Heart right ventricle (tissue), 16 donors: ENCODE measurements at regions not wholly inside any gene's neighbourhood (a gene's known extent, or its start where the extent isn't known, plus 50 kb on each side); places are given as distances from the start of the nearest gene placed in this dataset.

ENCODE experiments used
- ATAC-seq, 8 donors: fragments of 200-7000 bp; cut with Tn5 transposase; one replicate each; pipeline ENCODE4 v1.9.1; 2020; ENCODE audit warnings: mild to moderate bottlenecking in 8 of 8, moderate library complexity in 8 of 8, moderate number of reproducible peaks in 1 of 8
- DNase-seq, 2 donors: peaks; one replicate each; pipeline ENCODE4 v3.0.0-alpha.2; 2020
- H3K27ac ChIP-seq, 10 donors: fragments of 200-600 bp; sonication (generic) in 2 of 10; one replicate each; pipeline versions ENCODE4 v1.5.0 to v1.8.0; 2020 to 2022; ENCODE audit warnings: mild to moderate bottlenecking in 3 of 10
- H3K27me3 ChIP-seq, 7 donors: fragments of 200-600 bp; one replicate each; pipeline ENCODE4 v1.8.0; 2021 to 2022; ENCODE audit warnings: mild to moderate bottlenecking in 2 of 7
- H3K36me3 ChIP-seq, 9 donors: fragments of 200-600 bp; sonication (generic) in 1 of 9; one replicate each; pipeline versions ENCODE4 v1.5.0 to v1.8.0; 2020 to 2022; ENCODE audit warnings: mild to moderate bottlenecking in 2 of 9
- H3K4me1 ChIP-seq, 9 donors: fragments of 200-600 bp; sonication (generic) in 1 of 9; one replicate each; pipeline versions ENCODE4 v1.5.0 to v1.8.0; 2020 to 2022; ENCODE audit warnings: mild to moderate bottlenecking in 4 of 9
- H3K4me3 ChIP-seq, 10 donors: fragments of 200-600 bp; sonication (generic) in 2 of 10; one replicate each; pipeline versions ENCODE4 v1.5.0 to v1.8.0; 2020 to 2022; ENCODE audit warnings: mild to moderate bottlenecking in 7 of 10, moderate library complexity in 2 of 10
- H3K9me3 ChIP-seq, 11 donors: fragments of 200-600 bp in 10 of 11; sonication (generic) in 2 of 11; one replicate each; pipeline versions ENCODE4 v1.5.0 to v1.8.0; 2013 to 2022; ENCODE audit warnings: mild to moderate bottlenecking in 2 of 11, control low read depth in 1 of 11, moderate library complexity in 1 of 11
- WGBS, 2 donors: extraction: QIAGEN DNeasy Blood & Tissue Kit; methylation state at CpG; one replicate each; pipeline ENCODE4 v1.1.7; 2013; ENCODE audit warnings: inconsistent platforms in 1 of 2; 5-methylcytosine and 5-hydroxymethylcytosine counted together
- intact Hi-C, 10 donors: fragments of 100-400 bp; cut with DNase I; formaldehyde crosslinking; loops; one replicate each; pipeline versions ENCODE4 v1.11.1 to v1.14.2; 2022
- TF ChIP-seq, protein P1 (sequence below), 9 donors: fragments of 200-600 bp; sonication (generic) in 2 of 9; IDR thresholded peaks; one replicate each; pipeline versions ENCODE4 v1.5.0 to v1.8.0; 2021 to 2022; ENCODE audit warnings: antibody characterized with exemption in 9 of 9, mild to moderate bottlenecking in 5 of 9, moderate library complexity in 1 of 9
- donor health status: Arrhythmogenic right ventricular cardiomyopathy.
- donor health status: ischemic (EF 13 %, LVEDD 7.1; RV severe dilation, severe dysfunction).
- donor health status: healthy with polysubstance abuse.
- donor health status: DM: no; HTN: yes; CAD: no.
- donor health status: DM: no; HTN: no; CAD: no.
- donor health status: ischemic (EF 25% LVEDD 6.9; RV normal size, moderate dysfunction).
- donor health status: ischemic (EF 25% LVEDD 5.7; RV mildly dilated, moderate dysfunction).
- donor health status: healthy.
- donor health status: DM: yes; HTN: yes; CAD: no.
- donor health status: Ischemic cardiomyopathy.
- donor health status: ischemic (EF 35%, LVEDD 5.7; RV mildly dilated, moderate dysfunction).
- donor health status: nonischemic (EF 11% LVEDD 7.7; RV severe dilation, severe dysfunction).
- donor health status: DM: yes; HTN: yes; CAD: no.
- donor health status: PGD.
- donor health status: ischemic (EF 29% LVEDD 5.4; RV normal size, mild dysfunction).
- donor health status: nonischemic (EF 23%, LVEDD 6.1; RV moderate dilation, normal function).

DNA sequence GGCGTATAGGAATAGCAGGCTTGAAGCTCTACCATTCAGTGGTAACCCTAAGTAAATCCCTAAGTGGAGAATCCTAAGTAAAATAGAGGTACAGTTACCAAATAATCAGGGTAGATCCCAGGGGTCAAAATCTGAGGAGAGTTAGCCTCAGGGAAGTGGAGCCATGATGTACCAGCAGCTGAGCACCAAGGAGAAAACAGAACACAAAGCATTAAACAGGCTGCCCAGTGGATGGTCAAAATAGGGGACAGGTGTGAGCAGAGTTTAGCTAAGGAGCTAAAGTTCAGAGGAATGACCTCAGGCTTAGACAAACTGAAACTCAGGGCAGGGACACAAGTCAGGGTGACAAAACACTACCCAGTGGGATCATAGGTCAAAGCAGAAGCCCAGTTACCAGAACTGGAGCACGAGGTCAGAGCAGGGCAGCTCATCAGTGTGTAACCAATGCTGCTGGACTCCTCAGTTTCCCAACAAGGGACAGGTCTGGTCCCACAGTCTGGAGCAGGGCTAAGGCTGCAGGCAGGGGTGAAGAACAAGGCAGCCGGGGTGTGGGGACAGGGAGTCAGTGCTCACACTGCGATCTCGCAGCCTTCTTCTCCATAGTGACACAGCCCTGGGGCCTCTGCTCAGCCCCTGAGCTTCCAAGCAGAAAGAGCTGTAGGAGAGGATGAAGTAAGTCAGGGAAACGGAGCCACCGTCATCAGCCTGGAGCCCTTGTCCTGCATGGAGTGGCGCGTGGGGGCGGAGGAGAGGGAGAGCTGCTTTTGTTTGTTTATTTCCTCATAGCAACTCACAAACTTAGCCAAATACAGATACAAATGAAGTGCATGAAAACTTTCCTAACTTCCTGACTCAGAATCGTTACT, 264.0 kb downstream of the MREG start:
- no peaks in the 10 kb centered on the region for H3K9me3 ChIP-seq
- DNase-seq: peak; percentile 63 to 82
- no peaks in the 10 kb centered on the region for H3K36me3 ChIP-seq
- intact Hi-C loops: no loop called here
- H3K27ac ChIP-seq: peak overlapping the region in 8 of 10 donors; percentile 22 to 84 (median 54)
- TF ChIP-seq, protein P1, sequence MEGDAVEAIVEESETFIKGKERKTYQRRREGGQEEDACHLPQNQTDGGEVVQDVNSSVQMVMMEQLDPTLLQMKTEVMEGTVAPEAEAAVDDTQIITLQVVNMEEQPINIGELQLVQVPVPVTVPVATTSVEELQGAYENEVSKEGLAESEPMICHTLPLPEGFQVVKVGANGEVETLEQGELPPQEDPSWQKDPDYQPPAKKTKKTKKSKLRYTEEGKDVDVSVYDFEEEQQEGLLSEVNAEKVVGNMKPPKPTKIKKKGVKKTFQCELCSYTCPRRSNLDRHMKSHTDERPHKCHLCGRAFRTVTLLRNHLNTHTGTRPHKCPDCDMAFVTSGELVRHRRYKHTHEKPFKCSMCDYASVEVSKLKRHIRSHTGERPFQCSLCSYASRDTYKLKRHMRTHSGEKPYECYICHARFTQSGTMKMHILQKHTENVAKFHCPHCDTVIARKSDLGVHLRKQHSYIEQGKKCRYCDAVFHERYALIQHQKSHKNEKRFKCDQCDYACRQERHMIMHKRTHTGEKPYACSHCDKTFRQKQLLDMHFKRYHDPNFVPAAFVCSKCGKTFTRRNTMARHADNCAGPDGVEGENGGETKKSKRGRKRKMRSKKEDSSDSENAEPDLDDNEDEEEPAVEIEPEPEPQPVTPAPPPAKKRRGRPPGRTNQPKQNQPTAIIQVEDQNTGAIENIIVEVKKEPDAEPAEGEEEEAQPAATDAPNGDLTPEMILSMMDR (IDR thresholded peaks at IDR 0.05): no peak
- H3K4me1 ChIP-seq: peaks cover 5 to 59% (median 17%) of the 10 kb centered on the region in 9 donors
- 50 to 66% methylated on average over 11 of the region's 11 CpGs for WGBS, 2 donors
- ATAC-seq: peak; percentile 75 to 91 (median 88)
- no peak overlapping the region for H3K4me3 ChIP-seq
- H3K27me3 ChIP-seq: no peaks in the 10 kb centered on the region

DNA sequence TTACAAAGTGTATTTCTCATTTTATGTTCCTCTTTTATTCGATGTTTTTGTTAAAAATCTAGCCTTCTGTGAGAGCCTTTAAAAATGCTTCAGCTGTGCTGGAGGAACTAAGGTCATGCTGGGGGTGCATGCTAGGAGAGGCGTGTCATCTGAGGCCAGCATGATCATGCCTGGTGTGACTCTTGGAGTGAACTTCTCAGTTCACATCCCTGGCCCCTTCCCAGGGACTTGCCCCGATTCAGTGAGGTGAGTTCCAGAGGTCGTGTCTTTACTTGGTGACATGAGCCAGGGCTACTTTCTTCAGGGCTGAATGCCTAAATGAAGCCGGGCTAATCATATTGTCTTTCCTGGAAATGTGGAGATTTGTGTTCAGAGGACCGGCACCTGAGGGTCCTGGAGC, 264.9 kb downstream of the MREG start:
- H3K36me3 ChIP-seq: no peaks in the 10 kb centered on the region
- H3K9me3 ChIP-seq: no peaks in the 10 kb centered on the region
- ATAC-seq (peak in 6 of 8 donors; percentile 46 to 58 (median 54)), DNase-seq (peak in 1 of 2 donors; percentile 31)
- intact Hi-C loops: no loop called here
- peak overlapping the region in 6 of 10 donors; percentile 1 to 84 (median 38) for H3K27ac ChIP-seq
- WGBS, 2 donors: 37 to 38% methylated on average over 6 of the region's 6 CpGs
- H3K4me1 ChIP-seq: peaks cover 5 to 59% (median 17%) of the 10 kb centered on the region in 9 donors
- H3K4me3 ChIP-seq: no peak overlapping the region
- TF ChIP-seq, protein P1 (IDR thresholded peaks at IDR 0.05): no peak
- H3K27me3 ChIP-seq: no peaks in the 10 kb centered on the region

DNA sequence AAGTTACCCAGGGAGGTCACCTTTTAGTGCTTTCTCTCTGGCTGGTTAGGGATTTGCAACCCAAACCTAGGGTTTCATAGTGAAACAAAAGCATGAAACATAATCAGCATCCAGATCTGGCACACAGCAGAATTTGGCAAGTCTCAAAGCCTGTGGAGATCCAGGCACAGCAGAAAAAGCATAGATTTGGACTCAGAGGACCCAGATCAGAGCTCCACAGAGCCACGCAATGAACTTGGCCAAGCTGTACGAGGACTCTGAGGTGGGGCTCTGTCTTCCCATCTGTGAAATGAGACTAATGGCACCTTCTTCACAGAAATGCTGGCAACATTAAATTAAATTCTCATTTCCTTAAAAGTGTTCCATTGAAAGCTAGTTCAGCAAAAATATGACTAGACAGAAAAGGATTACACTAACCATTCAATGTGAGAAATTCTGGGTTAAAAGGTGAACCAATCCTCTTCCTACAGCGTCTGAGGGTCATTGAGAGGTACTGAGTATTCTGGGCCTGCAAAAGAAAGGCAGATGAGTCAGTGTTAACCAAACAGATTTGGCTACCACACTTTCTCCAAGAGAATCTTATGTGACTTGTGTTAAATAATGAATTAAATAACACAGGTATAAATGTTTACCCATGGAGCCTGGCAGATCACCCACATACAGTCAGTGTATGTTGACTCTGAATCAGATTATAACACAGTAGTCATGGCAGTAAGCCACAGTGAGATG, 266.3 kb downstream of the MREG start:
- 89% methylated on average over 3 of the region's 3 CpGs for WGBS, 2 donors
- peaks cover 5 to 67% (median 17%) of the 10 kb centered on the region in 9 donors for H3K4me1 ChIP-seq
- no peaks in the 10 kb centered on the region for H3K36me3 ChIP-seq
- TF ChIP-seq, protein P1 (IDR thresholded peaks at IDR 0.05): no peak
- DNase-seq: no peak
- no peaks in the 10 kb centered on the region for H3K9me3 ChIP-seq
- H3K27me3 ChIP-seq: no peaks in the 10 kb centered on the region
- H3K27ac ChIP-seq: peak overlapping the region in 1 of 10 donors; percentile 84
- intact Hi-C loops: no loop called here
- ATAC-seq: no peak
- H3K4me3 ChIP-seq: no peak overlapping the region

DNA sequence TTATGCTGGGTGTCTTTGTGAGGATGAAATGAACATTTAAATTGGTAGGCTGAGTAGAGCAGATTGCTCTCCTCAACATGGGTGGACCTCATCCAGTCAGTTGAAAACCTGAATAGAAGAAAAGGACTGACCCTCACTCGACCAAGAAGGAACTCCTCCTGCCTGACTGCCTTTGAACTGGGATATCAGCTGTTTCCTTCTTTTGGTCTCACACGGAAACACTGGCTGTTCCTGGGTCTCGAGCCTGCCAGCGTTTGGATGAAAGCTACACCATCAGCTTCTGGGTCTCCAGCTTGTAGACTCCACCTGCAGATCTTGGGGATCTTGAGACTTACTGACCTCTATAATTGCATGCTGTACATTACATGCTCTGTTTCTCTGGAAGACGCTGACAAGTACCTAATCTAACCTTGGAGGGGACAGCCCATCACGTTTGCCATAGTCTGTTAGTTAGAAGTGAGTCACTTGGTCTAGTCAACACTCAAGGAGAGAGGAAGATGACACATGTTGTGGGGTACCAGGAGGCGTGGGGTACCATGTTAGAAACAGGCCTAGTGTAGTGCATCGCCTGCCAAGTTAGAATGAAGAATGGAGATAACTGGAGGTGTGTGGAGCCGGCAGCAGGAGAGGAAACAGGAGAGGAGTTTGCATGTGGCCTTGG, 267.0 kb downstream of the MREG start:
- 72 to 75% methylated on average over 9 of the region's 9 CpGs for WGBS, 2 donors
- Histone ChIP-seq H3K27ac (no peak overlapping the region), H3K36me3 (no peaks in the 10 kb centered on the region), H3K9me3 (no peaks in the 10 kb centered on the region), H3K4me3 (no peak overlapping the region), H3K27me3 (no peaks in the 10 kb centered on the region), H3K4me1 (peaks cover 5 to 64% (median 17%) of the 10 kb centered on the region in 9 donors)
- DNase-seq (no peak), ATAC-seq (no peak)
- intact Hi-C loops: no loop called here
- TF ChIP-seq, protein P1 (IDR thresholded peaks at IDR 0.05): no peak
